Superior temporal gyrus (tissue), 1 donor: ENCODE measurements at regions not wholly inside any gene's neighbourhood (a gene's known extent, or its start where the extent isn't known, plus 50 kb on each side); places are given as distances from the start of the nearest gene placed in this dataset.
"Not testable (repeated sequence)": the region's sequence is repeated elsewhere in the genome, so short reads cannot be mapped to it uniquely, and the experiment has no call there.

Experiments
- DNase-seq: peaks from one replicate; pipeline ENCODE4 v3.0.0-alpha.2; 2016; ENCODE audit errors: extremely low spot score

- no peak for DNase-seq
Observed at GRCh38 chr2:176851889-176852483, 360.6 kb upstream of the HNRNPA3 start.

DNA sequence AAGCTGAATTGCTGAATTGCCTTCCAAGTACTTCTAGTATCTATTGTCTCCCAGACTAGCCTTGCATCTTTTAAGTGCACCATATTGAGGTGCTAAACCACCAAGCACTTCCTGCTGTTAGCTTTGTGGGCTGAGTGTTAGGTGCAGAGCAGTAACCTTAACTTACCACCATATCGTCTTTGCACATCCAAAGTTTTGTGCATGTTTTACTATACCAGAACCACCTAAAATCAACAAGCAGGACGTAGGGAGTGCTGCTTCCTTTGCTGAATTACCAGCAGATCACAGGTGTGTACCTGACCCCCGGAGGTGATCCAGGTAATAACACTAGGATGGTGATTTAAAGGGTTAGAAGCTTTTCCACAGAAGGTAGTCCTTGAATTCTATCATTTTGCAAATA is 359.9 kb upstream of the HNRNPA3 start:
- no peak for DNase-seq

GRCh38 chr2:176854062-176854461 is 358.5 kb upstream of the HNRNPA3 start:
- no peak for DNase-seq

GRCh38 chr2:176854878-176855277 is 357.7 kb upstream of the HNRNPA3 start:
- no peak for DNase-seq

- no peak for DNase-seq
Observed at GRCh38 chr2:176856683-176857082, 355.9 kb upstream of the HNRNPA3 start.

- no peak for DNase-seq
Observed at GRCh38 chr2:176865336-176865735, 347.3 kb upstream of the HNRNPA3 start.

DNA sequence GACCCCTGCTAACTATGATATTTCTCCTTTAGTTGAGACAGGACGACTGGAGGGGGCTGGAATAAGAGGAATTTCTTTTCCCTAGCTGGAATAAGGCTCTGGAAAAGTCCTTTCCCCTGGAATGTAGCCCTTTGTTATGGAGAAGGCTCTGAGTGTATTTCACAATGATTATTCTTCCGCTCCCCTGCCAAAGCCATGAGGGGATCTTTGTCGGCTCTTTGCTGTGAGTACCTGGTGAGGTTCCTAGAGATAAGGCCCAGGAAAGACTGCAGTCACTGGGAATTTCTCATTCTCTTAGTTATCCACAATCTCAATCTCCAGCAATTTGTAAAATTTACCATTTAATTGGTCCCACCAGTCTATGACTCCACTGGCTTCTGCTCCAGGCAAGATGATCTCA is 340.2 kb upstream of the HNRNPA3 start:
- DNase-seq = no peak

GRCh38 chr2:176873403-176873802 is 339.2 kb upstream of the HNRNPA3 start:
- no peak for DNase-seq

DNA sequence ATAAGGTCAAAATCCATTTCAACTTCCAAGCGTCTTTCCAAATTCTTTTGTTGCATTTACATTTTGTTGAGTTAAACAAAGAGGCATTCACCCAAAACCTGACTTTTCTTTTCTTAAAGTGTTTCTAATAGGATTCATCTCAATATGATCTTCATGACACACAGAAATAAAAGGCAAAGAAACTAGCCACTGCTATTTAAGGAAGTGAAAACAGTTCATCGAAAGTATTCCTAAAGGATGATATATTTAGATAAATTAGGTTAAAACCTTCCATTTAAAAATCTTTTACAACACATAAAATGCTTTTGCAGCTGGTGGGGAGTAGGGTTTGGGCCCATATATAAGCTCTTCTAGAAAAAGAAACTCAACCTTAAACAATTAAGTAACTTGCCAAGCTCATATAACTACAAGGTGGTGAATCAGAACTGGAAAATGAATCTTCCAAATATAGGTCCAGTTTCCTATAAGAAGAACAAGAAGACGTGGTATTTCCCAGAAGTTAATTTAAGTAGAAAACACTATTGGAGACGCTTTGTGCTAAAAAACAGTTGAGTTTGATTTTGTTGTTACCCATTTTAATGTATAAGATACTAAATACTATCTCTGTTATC is 336.0 kb upstream of the HNRNPA3 start:
- DNase-seq = no peak

DNA sequence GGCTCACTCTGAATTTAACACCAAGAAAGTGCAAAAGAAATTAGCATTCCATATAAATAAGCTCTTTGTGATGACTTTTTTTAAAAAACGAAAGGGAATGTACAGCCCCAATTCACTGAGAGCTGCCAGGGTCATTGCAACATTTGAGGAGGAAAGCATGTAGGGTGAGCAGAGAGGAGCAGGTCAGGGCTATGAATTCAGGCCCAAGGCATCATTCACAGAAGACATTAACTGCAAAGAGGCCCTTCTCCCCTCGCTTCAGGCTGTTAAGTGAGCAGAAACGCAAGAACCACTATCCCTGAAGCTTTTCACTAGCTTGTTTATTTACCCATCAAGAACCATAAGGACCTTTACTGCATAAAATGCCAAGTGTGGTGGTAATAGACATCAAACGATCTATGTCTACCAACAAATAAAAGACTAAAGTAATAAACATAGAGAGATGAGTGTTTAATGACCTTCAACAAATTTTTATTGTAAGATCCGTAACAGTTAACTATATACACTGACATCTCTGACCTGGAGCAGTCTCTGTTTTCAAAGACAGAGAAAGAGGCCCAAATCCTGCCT is 333.1 kb upstream of the HNRNPA3 start:
- no peak for DNase-seq

DNA sequence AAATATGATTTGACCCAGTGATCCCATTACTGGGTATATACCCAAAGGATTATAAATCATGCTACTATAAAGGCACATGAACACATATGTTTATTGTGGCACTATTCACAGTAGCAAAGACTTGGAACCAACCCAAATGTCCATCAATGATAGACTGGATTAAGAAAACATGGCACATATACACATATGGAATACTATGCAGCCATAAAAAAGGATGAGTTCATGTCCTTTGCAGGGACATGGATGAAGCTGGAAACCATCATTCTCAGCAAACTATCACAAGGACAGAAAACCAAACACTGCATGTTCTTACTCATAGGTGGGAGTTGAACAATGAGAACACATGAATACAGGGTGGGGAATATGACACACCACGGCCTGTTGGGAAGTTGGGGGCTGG is 330.5 kb upstream of the HNRNPA3 start:
- DNase-seq = not testable (repeated sequence)

GRCh38 chr2:176885001-176885643 is 327.5 kb upstream of the HNRNPA3 start:
- no peak for DNase-seq

DNA sequence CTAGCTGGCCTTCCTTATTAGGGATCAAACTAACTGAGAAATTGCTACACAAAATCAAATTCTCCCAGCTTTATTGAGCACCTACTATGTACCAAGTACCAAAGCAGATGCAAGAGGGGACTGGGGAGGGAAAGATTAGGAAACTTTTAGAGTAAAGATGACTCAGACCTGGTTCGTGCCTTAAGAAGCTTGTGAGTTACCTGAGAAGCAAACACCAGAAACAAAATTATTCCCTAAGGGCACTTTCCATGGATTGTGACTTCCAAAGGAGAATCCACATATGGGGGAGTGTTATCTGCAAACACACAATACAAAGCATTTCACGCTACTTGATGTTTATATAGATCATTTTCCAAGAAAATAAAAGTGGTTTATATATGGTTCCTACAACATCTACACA is 326.9 kb upstream of the HNRNPA3 start:
- no peak for DNase-seq

GRCh38 chr2:176891105-176891504 is 321.5 kb upstream of the HNRNPA3 start:
- no peak for DNase-seq

- DNase-seq = no peak
Observed at GRCh38 chr2:176891857-176892256, 320.7 kb upstream of the HNRNPA3 start.

DNA sequence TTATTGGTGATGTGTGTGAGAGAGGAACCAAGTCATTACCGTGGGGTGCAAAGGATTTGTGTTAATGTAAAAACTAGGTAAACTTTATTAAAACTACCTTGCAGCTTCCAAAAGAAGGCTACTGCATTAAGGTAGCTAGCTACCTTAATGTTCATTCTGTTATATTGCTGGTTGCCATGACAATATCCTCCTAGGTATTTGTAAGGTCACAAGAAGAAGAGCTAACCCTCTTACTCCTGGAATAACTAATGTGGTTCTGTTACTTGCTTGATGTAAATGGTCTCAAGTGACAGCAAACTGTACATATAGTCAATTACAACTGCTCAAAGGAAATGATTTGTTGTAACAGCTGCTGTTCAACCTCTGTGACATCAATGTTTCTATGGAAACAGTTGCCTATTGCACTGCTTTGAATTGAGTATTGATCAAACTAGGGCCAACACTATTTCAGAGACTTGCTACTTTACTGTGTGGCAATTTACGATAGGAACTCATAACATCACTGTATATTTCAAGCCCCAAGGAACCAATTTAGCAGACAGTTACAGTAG is 319.8 kb upstream of the HNRNPA3 start:
- no peak for DNase-seq

GRCh38 chr2:176895158-176895557 is 317.4 kb upstream of the HNRNPA3 start:
- DNase-seq = no peak

DNA sequence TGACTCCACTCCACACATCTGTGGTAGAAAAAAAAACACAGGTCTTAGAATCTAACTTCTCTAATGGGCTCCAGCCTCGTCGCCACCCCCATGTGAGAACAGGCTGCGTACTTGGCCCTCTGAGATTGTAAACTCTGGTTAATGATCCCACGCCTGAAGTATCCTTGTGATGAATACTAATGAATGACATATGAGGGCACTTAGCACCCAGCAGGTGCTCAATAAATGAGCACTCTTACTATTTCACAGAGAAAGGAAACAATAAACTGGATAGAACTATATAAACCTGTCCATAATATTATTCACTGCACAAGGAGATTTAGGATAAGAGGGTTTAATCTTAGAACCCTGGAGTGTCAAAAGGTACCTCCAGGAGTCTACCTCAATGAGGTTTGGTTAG is 310.1 kb upstream of the HNRNPA3 start:
- no peak for DNase-seq

- DNase-seq = not testable (repeated sequence)
Observed at GRCh38 chr2:176904053-176904452, 308.5 kb upstream of the HNRNPA3 start.

DNA sequence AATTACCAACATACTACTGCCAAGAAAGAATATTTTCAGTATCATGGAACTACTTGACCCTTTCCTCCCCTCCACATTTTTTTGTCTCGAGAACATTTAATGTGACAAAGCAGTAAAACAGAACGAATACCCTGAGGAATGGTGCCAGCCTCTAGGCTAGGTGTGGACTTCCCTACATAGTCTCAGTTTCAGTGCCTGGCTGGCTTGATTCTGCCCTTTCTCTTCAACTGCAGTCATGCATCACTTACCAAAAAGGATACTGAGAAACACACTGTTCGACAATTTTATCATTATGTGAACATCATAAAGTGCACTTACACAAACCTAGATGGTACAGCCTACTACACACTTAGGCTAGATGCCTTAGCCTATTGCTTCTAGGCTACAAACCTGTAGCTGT is 305.3 kb upstream of the HNRNPA3 start:
- DNase-seq = no peak

DNA sequence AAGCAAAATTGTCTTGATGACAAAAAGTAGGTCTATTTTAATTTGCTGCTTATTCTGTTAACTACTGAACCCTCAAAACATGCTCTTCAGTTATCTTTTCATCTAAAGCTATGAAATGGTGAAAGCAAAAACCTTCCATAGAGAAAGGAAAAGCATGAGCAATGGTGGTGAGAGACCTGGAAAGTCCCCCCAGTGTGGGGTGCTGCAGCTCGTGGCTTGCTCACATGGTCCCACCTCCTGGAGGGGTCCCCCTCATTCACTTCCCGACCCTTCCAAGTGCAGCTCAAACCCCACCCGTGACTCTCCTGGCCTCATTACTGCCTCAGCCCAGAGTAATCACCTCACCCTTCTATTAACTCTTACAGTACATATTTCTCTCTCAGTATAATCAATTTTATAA is 301.8 kb upstream of the HNRNPA3 start:
- no peak for DNase-seq

DNA sequence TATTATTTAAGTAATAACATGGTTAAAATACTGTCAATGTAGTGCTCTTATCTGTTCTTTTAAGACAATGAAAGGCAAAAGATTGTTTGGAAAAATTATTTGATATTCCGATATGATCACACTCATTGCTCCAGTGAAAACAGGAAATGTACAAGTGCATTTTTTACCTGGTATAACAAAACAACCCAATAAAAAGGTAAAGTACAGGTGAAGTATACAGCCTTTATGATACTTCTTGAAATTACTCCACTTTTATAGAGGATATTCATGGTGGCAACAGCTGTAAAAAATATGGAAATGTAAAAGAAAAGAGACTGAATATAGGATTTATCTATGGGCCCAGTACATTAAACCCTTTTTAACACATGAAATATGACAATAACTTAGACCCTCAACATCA is 298.6 kb upstream of the HNRNPA3 start:
- no peak for DNase-seq

DNA sequence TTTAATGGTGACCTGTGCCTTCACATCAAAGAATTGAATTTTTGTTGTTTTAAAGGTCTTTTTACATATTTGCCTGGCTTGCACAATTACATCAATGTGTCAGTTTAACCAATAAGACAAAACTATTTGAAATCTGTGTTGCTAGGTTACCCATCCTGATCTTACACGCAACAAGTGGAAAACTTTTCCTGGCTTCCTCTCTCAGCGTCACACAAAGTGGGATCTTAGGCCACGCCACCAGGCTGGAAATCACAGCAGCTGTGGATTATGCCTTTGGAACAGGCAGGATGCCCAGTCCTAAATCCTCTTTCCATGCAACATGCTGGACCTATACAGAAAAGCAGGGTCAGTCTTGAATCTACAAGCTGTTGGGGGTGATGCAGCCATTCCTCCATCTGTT is 298.2 kb upstream of the HNRNPA3 start:
- DNase-seq = no peak
